Nephron (organoid): ENCODE measurements at regions not wholly inside any gene's neighbourhood (a gene's known extent, or its start where the extent isn't known, plus 50 kb on each side); places are given as distances from the start of the nearest gene placed in this dataset.

Experiments
- H3K27ac Mint-ChIP-seq, 3 experiments: 2 replicates each; pipeline ENCODE4 v1.8.0; 2020; ENCODE audit warnings: mixed read lengths in 3 of 3, mild to moderate bottlenecking in 2 of 3, moderate library complexity in 1 of 3
- H3K27me3 Mint-ChIP-seq: 2 replicates; pipeline ENCODE4 v1.8.0; 2021; ENCODE audit warnings: low read depth, mild to moderate bottlenecking, moderate library complexity, mixed read lengths
- H3K36me3 Mint-ChIP-seq: 2 replicates; pipeline ENCODE4 v1.8.0; 2020; ENCODE audit warnings: low read depth, mixed read lengths
- H3K4me1 Mint-ChIP-seq: 2 replicates; pipeline ENCODE4 v1.8.0; 2020; ENCODE audit warnings: mixed read lengths
- H3K4me3 Mint-ChIP-seq, 3 experiments: 2 replicates each; pipeline ENCODE4 v1.8.0; 2020; ENCODE audit warnings: mild to moderate bottlenecking in 3 of 3, mixed read lengths in 3 of 3, moderate library complexity in 2 of 3
- H3K9me3 Mint-ChIP-seq: 2 replicates; pipeline ENCODE4 v1.8.0; 2020; ENCODE audit warnings: mixed read lengths
- CTCF ChIP-seq, 3 experiments: fragments of 200-600 bp; sonication (generic); IDR thresholded peaks; one replicate each; pipeline ENCODE4 v1.5.0; 2021; ENCODE audit warnings: antibody characterized with exemption in 3 of 3; ENCODE audit not compliant: unreplicated experiment in 3 of 3

- no peaks in the 10 kb centered on the region for H3K36me3 Mint-ChIP-seq
- no peak overlapping the region for H3K4me3 Mint-ChIP-seq
- no peak overlapping the region for H3K27ac Mint-ChIP-seq
- no peaks in the 10 kb centered on the region for H3K27me3 Mint-ChIP-seq
- H3K4me1 Mint-ChIP-seq: no peaks in the 10 kb centered on the region
- no peak for TF ChIP-seq CTCF (IDR thresholded peaks at IDR 0.05; ENCODE audit: unreplicated experiment in 3 of 3)
- peaks cover 13% of the 10 kb centered on the region for H3K9me3 Mint-ChIP-seq
These were observed 158.6 kb upstream of the SYT4 start for GRCh38 chr18:43435851-43436250.

GRCh38 chr18:43442131-43442530 lies 164.8 kb upstream of the SYT4 start:
- Mint-ChIP-seq H3K4me3 (no peak overlapping the region), H3K36me3 (no peaks in the 10 kb centered on the region), H3K9me3 (peaks cover 15% of the 10 kb centered on the region), H3K4me1 (no peaks in the 10 kb centered on the region), H3K27me3 (no peaks in the 10 kb centered on the region), H3K27ac (no peak overlapping the region)
- TF ChIP-seq CTCF (IDR thresholded peaks at IDR 0.05; ENCODE audit: unreplicated experiment in 3 of 3): no peak

GRCh38 chr18:43442571-43442970 lies 165.3 kb upstream of the SYT4 start:
- H3K36me3 Mint-ChIP-seq: no peaks in the 10 kb centered on the region
- H3K27ac Mint-ChIP-seq: no peak overlapping the region
- H3K27me3 Mint-ChIP-seq: no peaks in the 10 kb centered on the region
- no peak overlapping the region for H3K4me3 Mint-ChIP-seq
- TF ChIP-seq CTCF (IDR thresholded peaks at IDR 0.05; ENCODE audit: unreplicated experiment in 3 of 3): no peak
- H3K4me1 Mint-ChIP-seq: no peaks in the 10 kb centered on the region
- peaks cover 15% of the 10 kb centered on the region for H3K9me3 Mint-ChIP-seq

GRCh38 chr18:43465483-43465882 lies 188.2 kb upstream of the SYT4 start:
- peaks cover 19% of the 10 kb centered on the region for H3K9me3 Mint-ChIP-seq
- no peaks in the 10 kb centered on the region for H3K4me1 Mint-ChIP-seq
- H3K27me3 Mint-ChIP-seq: no peaks in the 10 kb centered on the region

GRCh38 chr18:43471873-43472272 lies 194.6 kb upstream of the SYT4 start:
- no peaks in the 10 kb centered on the region for H3K27me3 Mint-ChIP-seq
- no peak overlapping the region for H3K27ac Mint-ChIP-seq
- H3K9me3 Mint-ChIP-seq: peaks cover under 1% of the 10 kb centered on the region
- H3K4me3 Mint-ChIP-seq: no peak overlapping the region
- H3K4me1 Mint-ChIP-seq: no peaks in the 10 kb centered on the region
- TF ChIP-seq CTCF (IDR thresholded peaks at IDR 0.05; ENCODE audit: unreplicated experiment in 3 of 3): no peak
- no peaks in the 10 kb centered on the region for H3K36me3 Mint-ChIP-seq

More at GRCh38 chr18:43465483-43465882, 188.2 kb upstream of the SYT4 start:
- no peak overlapping the region for H3K27ac Mint-ChIP-seq
- TF ChIP-seq CTCF (IDR thresholded peaks at IDR 0.05; ENCODE audit: unreplicated experiment in 3 of 3): no peak
- H3K36me3 Mint-ChIP-seq: peaks cover 5% of the 10 kb centered on the region
- H3K4me3 Mint-ChIP-seq: no peak overlapping the region

GRCh38 chr18:43481069-43481468 lies 203.8 kb upstream of the SYT4 start:
- TF ChIP-seq CTCF (IDR thresholded peaks at IDR 0.05; ENCODE audit: unreplicated experiment in 3 of 3): no peak

More at GRCh38 chr18:43481069-43481468, 203.8 kb upstream of the SYT4 start:
- Mint-ChIP-seq H3K27me3 (no peaks in the 10 kb centered on the region), H3K4me3 (no peak overlapping the region), H3K36me3 (no peaks in the 10 kb centered on the region), H3K4me1 (no peaks in the 10 kb centered on the region), H3K9me3 (peaks cover 11% of the 10 kb centered on the region), H3K27ac (no peak overlapping the region)
